GM18498 (cell line): ENCODE measurements at regions not wholly inside any gene's neighbourhood (a gene's known extent, or its start where the extent isn't known, plus 50 kb on each side); places are given as distances from the start of the nearest gene placed in this dataset.

Source experiments
- ATAC-seq: cut with Tn5 transposase; IDR thresholded peaks from one replicate; pipeline ENCODE4 v1.9.1; 2021; ENCODE audit warnings: mild to moderate bottlenecking, moderate library complexity; ENCODE audit not compliant: unreplicated experiment

DNA sequence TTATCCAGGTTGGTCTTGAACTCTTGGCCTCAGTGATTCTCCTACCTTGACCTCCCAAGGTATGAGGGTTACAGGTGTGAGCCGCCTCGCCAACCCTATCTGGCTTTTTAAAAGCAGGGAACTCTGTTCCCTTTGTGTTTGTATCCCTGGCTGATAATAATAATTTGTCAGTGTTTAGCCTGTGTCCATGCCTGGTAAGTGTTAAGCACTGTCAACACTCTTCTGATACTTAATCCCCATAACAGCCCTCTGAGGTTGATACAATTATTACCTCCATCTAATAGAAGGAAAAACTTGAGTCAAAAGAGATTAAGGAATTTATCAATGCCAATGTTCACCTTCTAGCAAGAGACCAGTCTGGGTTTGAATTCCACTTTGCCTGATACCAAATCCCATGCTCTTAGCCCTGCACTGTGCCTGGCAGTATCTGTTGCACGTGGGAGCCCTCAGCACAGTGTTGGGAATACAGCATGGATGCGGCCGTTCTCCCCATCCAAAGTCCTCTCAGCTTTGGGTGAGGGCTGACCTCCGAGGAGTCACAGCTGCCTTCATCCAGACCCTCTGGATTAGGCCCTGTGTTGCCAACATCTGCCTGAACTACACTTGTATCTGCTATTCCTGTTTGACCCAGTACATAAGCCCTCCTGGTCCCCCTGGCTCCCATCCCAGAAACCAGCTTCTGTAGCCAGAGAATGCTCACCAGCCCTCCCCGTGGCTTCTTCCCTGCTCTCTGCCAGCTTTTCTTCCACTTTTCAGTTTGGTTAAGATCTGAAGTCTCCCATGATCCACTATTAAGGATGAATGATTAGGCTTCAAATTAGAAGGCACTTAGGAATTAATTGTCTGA lies 335.6 kb upstream of the ASIC2 start:
- ATAC-seq, result no peak

DNA sequence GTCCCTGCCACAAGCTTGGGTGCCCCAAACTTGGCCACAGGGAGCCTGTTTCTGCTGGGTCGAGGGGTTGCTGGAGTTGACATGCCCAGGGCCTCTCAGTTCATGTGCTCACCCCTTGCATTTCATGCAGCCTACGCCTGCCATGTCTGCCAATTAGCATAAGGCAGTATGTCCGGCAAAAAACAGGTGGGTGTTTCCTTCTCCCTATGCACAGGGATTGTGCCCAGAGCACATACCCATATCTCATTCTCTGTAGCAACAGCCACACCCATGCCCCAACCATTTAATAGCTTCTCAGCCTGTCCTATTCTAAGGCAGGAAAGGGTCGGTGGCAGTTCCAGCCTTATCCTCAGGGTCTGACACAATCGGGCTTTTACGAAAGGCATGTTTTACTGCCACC lies 340.4 kb upstream of the ASIC2 start:
- no peak for ATAC-seq

- no peak for ATAC-seq
These were observed 344.4 kb upstream of the ASIC2 start for GRCh38 chr17:33637534-33637933.

GRCh38 chr17:33639103-33639880 lies 346.2 kb upstream of the ASIC2 start:
- ATAC-seq, result no peak

DNA sequence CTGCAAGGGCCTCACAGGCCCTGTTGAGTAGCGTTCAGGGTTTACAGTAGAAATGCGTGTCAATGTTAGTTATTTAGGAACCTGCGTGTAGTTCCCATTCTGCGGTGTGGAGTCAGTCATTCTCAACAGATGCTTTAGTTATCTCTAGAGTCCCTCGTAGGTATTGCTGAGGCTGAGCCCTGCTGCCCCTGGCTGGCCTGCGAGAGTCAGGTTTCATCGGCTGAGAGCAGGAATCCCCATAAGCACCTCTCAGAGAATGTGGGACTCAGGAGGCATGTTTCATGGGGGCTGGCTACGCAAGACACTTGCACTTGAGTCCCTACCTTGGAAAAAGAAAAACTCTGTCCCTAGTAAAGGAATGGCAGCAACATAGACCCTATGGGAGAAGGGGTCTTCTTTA lies 347.5 kb upstream of the ASIC2 start:
- no peak for ATAC-seq

- ATAC-seq, result no peak
These were observed 348.9 kb upstream of the ASIC2 start for GRCh38 chr17:33642002-33642401.

DNA sequence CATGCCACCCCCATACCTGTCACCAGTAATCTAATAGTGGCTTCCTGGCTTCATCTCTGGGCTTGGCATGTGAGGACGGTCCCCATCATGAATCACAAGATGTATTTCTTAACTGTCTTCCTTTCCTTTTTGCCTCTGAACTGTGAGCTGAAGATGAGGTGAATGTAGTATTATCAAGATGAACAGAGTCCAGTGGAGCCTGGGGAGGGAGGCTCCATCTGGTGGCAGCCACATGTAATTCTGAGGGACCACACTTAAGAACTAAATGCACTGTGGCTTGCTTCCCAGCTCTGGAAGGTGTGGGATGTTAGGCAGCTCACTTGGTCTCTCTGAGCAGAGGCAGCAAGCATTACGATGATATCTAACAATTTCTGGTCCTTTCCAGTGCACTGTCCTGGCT lies 354.9 kb upstream of the ASIC2 start:
- no peak for ATAC-seq

DNA sequence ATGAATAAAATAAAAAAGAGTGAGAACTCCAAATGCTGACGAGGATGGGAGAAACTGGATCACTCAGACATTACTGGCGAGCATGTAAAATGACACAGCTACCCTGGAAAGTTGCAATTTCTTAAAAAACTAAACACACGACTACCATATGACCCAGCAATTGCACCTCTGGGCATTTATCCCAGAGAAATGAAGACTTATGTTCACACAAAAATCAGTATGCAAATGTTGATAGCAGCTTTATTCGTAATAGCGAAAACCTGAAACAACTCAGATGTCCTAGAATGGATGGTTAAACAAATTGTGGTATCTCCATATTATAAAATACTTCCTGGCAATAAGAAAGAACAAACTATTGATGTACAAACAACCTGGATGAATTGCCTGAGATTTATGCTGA lies 357.2 kb upstream of the ASIC2 start:
- ATAC-seq, result no peak

DNA sequence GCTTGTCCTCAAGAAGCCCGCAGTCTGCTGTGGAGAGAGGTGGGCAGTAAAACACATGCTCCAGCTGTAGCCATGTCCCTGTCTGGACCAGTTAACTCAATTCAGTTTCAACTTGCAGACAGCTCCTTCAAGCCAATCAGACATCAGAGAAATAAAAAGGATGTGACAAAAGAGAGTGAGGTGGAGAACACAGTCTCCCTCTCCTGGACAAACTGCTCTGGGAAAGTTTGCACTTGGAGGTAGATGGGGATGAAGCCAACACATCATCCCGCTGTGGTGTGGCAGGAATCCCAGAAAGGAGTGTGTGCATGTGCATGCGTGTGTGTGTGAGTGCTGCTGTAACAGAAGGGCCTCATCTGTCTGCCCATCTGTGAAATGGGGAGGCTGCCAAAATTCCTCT lies 358.6 kb upstream of the ASIC2 start:
- no peak for ATAC-seq

DNA sequence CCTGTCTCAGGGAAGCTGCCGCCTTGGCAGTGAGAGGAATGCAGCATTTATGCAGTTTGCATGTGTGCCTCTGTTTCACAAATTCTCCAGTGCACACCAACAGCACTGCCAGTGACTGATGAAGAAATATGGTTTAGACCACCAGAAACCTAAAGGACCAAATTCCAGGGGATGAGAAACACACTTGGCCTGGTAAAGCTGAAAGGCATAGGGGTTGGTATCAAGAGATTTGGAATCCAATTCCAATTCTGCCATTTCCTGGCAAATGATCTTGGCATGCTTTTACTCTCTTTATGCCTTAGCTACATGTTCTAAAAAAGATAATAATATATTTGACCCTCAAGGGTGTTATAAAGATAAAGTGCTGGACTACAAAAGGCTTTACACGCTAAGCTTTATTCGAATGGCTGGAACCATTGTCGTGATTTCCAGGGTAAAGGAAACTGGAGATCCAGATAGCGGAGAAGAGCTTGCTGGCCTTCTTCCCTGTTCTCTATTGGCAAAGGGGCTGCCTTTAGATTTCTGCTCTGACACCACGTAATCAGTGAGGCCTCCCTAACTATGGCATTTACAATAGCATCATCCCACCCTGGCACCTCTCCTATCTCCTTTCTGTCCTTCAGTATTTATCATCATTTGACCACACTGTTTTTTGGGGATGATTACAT lies 359.8 kb upstream of the ASIC2 start:
- ATAC-seq, result no peak

GRCh38 chr17:33653399-33653788 lies 360.3 kb upstream of the ASIC2 start:
- ATAC-seq, result no peak

DNA sequence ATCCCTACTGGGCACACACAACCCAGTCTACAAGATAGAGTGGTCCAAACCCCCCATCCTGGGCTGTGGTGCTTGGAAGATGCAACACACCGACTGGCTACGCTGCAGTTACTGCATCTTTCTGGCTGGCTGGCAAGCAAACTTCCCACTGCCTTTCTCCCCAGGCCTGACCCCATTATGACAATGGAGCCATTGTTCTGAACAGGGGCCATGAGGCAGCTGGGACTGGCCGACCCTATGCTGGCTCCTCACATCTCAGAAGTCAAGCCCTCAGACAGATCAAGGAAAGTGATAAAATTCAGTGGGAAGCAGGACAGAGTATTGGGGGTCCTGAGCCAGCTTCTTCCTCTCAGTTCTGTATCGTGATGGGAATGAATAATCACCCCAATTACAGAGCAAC lies 364.1 kb upstream of the ASIC2 start:
- ATAC-seq, result no peak

DNA sequence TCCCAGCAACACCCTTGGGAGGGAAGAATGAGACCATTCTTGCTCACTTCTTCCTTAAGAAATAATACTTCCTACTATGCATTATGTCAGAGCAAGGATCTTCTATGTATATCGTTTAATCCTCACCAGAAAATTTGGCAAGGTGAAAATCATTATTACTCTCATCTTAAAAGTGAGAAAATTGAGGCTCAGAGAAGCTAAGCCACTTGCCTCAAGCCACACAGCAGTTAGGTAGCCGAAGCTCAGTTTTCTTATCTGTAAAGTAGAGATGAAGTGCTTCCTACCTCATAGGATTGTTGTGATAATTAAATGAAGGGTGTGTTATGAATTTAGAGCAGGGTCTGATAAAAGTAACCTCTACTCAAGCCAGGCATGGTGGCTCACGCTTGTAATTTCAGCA lies 368.9 kb upstream of the ASIC2 start:
- no peak for ATAC-seq

- ATAC-seq, result no peak
These were observed 371.2 kb upstream of the ASIC2 start for GRCh38 chr17:33664116-33664840.

GRCh38 chr17:33667052-33667509 lies 374.0 kb upstream of the ASIC2 start:
- peak; percentile 52 for ATAC-seq

DNA sequence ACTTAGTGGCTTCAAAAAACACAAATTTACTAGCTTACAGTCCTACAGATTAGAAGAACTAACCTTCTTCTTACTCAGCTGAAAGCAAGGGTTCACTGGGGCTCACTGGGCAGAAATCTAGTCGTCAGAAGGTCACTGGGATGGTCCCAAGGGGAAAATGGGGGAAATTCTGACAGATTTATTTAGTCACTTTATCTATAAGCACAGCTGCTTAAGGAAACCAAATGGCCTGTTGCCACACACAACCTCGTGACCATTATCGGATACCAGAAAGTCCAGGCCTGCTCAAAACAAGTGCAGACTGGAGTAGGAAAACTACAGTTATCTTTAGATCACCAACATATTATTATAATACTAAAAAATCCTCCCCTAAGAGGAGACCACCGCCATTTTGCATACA lies 374.6 kb upstream of the ASIC2 start:
- ATAC-seq, result no peak

DNA sequence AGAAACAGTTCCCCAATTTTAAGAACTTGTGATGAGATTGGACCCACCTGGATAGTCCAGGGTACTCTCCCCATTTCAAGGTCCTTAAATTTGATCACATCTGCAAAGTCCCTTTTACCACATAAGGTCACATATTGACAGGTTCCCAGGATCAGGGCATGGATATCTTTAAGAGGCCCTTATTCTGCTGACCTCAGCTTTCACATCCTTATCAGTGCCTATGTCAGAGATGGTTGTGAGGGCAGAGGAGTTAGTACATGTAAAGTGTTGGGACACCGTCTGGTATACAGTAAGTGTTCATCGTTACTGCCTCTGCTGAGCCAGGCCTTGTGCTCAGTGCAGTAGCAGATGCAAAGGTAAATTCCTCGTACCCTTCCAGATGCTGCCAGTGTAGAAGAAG lies 375.4 kb upstream of the ASIC2 start:
- no peak for ATAC-seq

DNA sequence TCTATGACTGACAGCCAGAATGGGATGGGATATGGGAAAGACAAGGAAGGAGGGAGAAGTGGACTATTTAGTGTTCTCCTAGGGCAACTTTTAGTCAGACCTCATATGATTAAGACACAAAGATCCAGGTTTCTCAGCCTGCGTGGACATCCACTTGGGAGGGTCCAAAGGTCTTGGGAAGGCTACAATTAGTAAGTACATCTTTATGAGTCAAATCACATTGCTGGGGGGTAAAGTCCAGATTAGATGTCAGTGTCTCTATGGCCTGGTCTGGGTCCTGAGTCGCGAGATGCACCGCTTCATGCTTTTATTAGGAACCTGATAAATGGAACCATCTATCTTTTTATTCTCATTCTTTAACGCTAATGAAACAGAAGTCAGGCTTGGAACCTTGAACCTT lies 378.4 kb upstream of the ASIC2 start:
- ATAC-seq, result no peak

DNA sequence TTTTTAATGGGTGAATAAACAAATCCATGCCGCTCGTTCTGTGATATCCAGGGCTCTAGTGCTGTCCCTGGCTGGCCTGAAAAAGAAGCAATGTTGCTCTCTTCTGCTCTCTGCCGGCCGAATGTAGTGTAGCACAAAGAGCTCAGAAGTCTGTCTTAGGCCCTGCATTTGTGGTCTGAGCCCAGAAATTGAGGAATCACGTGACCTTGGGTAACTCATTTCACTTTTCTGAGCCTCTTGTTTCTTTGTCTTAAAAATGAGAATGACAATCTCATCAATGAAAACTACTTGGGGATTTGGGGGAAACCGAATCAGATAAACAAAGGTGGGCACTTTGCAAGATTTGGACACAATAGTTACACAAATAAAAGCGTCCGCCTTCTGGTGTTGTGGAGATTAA lies 381.6 kb upstream of the ASIC2 start:
- no peak for ATAC-seq

- ATAC-seq, result no peak
These were observed 383.3 kb upstream of the ASIC2 start for GRCh38 chr17:33676444-33676843.

- ATAC-seq, result no peak
These were observed 386.5 kb upstream of the ASIC2 start for GRCh38 chr17:33679595-33679994.
